ENCODE measurements at regions not wholly inside any gene's neighbourhood (a gene's known extent, or its start where the extent isn't known, plus 50 kb on each side); places are given as distances from the start of the nearest gene placed in this dataset.

DNA sequence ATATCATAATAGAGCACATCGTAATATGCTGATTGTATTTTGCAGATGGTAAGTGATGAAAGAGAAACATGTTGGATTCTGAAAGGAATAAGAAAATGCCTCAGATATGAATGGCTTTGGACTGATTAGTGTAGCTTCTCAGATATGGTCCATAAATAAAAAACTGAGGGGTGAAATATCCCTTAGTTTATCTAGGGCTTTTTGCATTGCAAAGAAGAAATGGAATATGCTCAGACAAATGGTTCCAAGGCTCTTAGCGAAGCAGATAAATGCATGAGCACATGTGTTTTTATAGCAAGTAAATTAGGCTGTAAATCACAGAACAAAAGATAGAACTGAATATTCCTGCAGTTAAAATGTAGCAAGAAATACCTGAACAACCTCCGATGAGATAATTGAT lies 820.9 kb upstream of the GRM7 start:
- TF ChIP-seq, protein P1, sequence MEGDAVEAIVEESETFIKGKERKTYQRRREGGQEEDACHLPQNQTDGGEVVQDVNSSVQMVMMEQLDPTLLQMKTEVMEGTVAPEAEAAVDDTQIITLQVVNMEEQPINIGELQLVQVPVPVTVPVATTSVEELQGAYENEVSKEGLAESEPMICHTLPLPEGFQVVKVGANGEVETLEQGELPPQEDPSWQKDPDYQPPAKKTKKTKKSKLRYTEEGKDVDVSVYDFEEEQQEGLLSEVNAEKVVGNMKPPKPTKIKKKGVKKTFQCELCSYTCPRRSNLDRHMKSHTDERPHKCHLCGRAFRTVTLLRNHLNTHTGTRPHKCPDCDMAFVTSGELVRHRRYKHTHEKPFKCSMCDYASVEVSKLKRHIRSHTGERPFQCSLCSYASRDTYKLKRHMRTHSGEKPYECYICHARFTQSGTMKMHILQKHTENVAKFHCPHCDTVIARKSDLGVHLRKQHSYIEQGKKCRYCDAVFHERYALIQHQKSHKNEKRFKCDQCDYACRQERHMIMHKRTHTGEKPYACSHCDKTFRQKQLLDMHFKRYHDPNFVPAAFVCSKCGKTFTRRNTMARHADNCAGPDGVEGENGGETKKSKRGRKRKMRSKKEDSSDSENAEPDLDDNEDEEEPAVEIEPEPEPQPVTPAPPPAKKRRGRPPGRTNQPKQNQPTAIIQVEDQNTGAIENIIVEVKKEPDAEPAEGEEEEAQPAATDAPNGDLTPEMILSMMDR (IDR thresholded peaks at IDR 0.05; ENCODE audit: borderline replicate concordance, extremely low read depth, low read length, poor library complexity, severe bottlenecking), result no peak
- TF ChIP-seq EZH2 (IDR thresholded peaks at IDR 0.05; ENCODE audit: borderline replicate concordance, low read depth, low read length, severe bottlenecking), result no peak

Data from DND-41 (cell line).